ENCODE measurements at regions not wholly inside any gene's neighbourhood (a gene's known extent, or its start where the extent isn't known, plus 50 kb on each side); places are given as distances from the start of the nearest gene placed in this dataset.
"Not testable (repeated sequence)": the region's sequence is repeated elsewhere in the genome, so short reads cannot be mapped to it uniquely, and the experiment has no call there.

DNA sequence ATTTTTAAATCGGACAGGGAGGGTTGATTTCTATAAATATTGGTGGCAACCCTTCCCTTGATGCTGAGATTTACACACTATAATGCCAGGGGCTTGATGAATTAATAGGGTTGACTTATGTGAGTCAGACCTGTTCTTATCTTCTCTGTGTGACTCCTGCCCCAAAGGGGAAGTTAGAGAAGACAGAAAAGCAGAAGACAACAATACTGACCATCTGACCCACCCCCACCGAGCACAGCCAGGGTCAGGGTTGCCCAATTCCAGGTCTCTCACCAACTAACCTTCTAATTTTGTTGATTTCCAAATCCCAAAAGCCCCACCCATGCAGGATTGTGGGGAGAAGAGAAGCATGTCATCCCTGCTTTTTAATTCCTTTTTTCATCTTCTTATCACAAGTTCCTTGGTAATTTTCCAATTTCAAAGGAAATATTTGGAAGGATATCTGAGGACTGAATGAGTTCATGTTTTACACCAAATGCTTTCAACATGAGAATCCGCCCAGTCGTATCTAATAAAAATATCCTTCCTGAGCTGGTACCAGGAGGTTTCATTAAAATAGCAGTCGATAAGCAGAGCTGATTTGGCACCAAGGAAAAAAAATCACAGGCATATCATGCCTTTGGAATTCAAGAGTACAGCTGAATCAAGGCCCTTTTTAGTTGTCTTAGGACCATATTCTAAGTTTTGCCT, 603.4 kb upstream of the CDH11 start:
- peak; percentile 56 for DNase-seq (ENCODE audit: low read depth)

DNA sequence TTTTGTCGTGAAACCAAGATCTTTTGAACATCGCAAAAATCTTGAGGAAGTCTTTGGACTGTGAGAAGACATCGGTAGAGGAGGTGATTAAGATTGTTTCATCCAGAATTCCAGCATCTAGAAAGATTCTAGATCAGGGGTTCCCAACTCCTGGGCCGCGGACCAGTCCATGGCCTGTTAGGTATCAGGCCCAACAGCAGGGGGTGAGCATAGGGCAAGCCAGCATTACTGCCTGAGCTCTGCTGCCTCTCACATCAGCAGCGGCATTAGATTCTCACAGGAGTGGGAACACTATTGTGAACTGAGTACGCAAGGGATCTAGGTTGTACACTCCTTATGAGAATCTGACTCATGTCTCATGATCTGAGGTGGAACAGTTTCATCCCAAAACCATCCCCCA, 600.6 kb upstream of the CDH11 start:
- DNase-seq (ENCODE audit: low read depth): no peak

- DNase-seq (ENCODE audit: low read depth): no peak
These were observed 596.0 kb upstream of the CDH11 start for GRCh38 chr16:65717846-65718245.

GRCh38 chr16:65716737-65717700, 595.2 kb upstream of the CDH11 start:
- no peak for DNase-seq (ENCODE audit: low read depth)

- no peak for DNase-seq (ENCODE audit: low read depth)
These were observed 591.4 kb upstream of the CDH11 start for GRCh38 chr16:65713181-65713808.

DNA sequence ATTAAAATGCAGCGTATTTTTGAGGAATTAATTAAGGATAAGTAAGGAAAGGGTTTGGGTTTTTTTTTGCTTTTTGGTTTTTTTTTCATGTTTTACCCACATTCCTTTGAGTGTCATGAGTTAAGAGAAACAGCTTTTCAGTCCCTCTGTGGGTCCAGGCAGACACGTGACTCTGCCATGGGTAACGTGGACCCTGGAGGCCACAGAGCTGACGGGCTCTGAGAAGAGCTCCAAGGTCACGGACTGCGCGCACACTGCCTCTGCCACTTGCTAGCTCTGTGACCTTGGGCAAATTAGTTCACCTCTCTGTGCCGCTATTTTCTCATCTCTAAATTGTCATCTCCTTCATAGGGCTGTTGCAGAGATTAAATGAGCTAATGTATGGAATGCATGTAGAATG, 588.2 kb upstream of the CDH11 start:
- DNase-seq (ENCODE audit: low read depth): no peak

- no peak for DNase-seq (ENCODE audit: low read depth)
These were observed 583.0 kb upstream of the CDH11 start for GRCh38 chr16:65704866-65705265.

DNA sequence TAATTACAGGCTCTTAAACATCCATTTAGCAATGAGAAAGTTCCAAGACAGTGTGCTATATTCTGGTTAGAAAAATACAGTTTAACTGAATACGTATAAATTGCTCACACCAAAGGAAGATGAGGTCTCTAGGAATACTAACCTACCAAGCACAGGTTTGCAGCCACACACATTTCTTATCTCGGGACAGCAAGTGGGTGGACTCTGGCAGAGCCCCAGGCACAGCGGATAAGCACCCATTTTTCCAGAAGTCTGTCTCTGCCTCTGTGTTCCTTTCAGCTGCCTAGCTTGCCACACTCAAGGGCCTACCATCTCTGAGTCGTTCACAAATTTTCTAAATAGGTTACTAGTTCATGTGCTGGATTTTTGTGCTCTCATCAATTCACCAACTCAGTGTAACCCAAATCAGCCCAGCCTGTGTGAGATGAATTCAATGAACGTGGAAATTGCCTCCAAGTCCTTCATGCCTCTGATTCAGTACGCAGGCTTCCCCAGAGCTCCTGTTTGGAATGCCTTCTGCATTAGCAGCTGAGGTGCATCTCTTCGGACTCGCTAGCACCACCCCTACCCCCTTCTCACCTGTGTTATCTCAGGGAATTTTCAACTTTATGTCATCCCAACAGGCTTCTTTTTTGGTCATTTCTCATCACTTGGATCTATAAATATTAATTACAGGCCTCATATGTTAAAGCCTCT, 581.0 kb upstream of the CDH11 start:
- DNase-seq (ENCODE audit: low read depth): no peak

DNA sequence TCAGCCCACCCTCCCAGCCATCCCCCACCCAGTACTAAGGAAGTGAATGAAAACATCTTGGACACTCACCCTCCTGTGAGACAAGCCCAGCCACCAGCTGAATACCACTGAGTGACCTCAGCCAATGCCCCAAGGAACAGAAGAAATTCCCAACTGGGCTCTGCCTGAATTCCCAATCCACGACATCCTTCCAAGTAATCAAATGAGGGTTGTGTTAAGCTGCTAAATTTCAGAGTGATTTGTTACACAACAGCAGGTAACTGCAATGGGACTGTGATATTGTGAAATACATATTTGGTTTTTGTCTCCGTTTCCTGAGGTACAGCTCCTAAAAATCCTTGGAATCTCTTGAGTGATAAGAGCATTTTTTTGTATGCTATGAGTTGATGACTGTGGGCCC, 578.7 kb upstream of the CDH11 start:
- no peak for DNase-seq (ENCODE audit: low read depth)

GRCh38 chr16:65698791-65699321, 577.0 kb upstream of the CDH11 start:
- DNase-seq (ENCODE audit: low read depth): no peak

GRCh38 chr16:65697521-65697920, 575.7 kb upstream of the CDH11 start:
- no peak for DNase-seq (ENCODE audit: low read depth)

- no peak for DNase-seq (ENCODE audit: low read depth)
These were observed 575.2 kb upstream of the CDH11 start for GRCh38 chr16:65697065-65697464.

GRCh38 chr16:65691846-65692245, 570.0 kb upstream of the CDH11 start:
- not testable (repeated sequence) for DNase-seq (ENCODE audit: low read depth)

GRCh38 chr16:65689726-65690125, 567.9 kb upstream of the CDH11 start:
- no peak for DNase-seq (ENCODE audit: low read depth)

- no peak for DNase-seq (ENCODE audit: low read depth)
These were observed 566.4 kb upstream of the CDH11 start for GRCh38 chr16:65688301-65688700.

GRCh38 chr16:65684230-65684629, 562.4 kb upstream of the CDH11 start:
- DNase-seq (ENCODE audit: low read depth): no peak

- DNase-seq (ENCODE audit: low read depth): no peak
These were observed 559.5 kb upstream of the CDH11 start for GRCh38 chr16:65681406-65681805.

DNA sequence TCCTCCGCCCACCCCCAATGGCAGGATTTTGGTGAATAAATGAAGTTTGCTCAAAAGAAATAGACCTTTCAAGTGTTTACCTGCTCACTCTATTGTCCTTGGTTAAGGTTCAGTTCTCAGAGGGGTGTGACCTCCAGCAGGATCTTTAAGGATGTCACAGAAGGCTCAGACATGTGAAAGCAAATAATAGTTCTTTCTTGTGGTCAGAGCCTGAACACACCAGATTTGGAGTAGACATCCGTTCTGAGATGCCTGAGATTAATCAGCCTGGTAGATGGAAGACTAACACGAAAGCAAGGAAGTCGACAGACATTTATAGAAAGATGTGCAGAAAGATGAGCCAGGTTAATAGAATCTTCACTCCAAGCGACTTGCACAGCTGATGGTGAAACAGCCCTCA, 557.9 kb upstream of the CDH11 start:
- no peak for DNase-seq (ENCODE audit: low read depth)

DNA sequence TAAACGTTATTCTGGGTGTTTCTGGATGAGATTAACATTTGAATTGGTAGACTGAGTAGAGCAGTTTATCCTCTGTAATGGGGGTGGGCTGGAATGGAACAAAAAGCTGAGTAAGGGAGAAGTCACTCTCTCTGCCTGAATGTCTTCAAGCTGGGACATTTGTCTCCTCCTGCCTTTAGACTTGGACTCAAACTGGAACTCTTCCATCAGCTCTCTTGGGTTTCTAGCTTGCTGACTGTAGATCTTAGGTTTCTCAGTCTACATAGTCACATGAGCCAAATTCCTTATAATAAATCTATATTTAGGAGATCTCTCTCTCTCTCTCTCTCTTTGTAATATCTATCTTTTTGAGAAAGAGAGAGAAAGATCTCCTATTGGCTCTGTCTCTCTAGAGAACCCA, 553.3 kb upstream of the CDH11 start:
- no peak for DNase-seq (ENCODE audit: low read depth)

GRCh38 chr16:65672960-65673359, 551.1 kb upstream of the CDH11 start:
- no peak for DNase-seq (ENCODE audit: low read depth)

DNA sequence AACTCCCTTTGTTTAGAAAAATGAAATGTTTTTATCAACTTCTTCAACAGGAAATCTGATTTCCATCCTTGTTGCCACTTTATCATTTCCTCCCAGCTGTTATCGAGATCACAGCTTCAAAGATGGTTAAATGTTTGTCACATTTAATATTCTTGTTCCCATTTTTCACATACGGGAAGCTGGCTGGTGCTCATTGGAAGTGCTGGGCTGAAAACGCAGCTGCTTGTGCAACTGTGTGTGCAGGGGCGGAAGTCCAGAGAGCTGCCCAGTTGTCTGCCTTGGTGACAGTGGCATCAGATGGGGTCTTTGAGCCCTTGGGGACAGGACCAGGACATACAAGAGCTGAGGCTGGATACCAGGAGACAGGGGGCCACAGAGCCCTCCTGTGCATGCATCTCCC, 549.2 kb upstream of the CDH11 start:
- no peak for DNase-seq (ENCODE audit: low read depth)

DNA sequence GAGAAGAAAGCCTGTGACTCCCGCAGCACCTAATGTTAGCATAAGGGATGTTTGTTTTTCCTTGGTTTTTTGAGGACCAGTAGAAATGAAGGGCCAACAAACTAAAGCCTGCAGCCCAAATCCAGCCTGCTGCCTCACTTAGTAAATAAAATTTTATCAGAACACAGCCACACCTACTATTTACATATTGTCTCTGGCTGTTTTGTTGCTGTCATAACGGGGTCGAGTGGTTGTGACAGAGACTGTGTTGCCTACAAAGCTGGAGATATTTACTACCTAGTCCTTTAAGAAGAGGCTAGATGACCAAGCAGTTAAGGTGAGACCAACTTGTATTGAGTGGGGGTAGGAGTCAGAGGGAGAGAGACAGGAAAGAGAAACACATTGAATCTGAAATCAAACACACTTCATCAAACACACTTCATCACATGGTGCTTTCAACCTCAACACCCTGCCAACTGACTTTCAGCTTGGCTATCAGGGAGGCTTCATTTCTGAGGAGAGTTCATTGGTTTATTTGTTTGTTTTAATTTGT, 546.3 kb upstream of the CDH11 start:
- DNase-seq (ENCODE audit: low read depth): no peak

Data from HS-27A (cell line).